PC-3 (cell line): ENCODE measurements at regions not wholly inside any gene's neighbourhood (a gene's known extent, or its start where the extent isn't known, plus 50 kb on each side); places are given as distances from the start of the nearest gene placed in this dataset.

ENCODE experiments used
- ATAC-seq: fragments of 200-7000 bp; cut with Tn5 transposase; 2 replicates; pipeline ENCODE4 v1.9.1; 2020; ENCODE audit warnings: mild to moderate bottlenecking, moderate library complexity
- BruUV-seq: library from RNA; stranded (reverse); fragments of 400-500 nt; replicated peaks from 2 replicates; lab custom pipeline; 2021; lab: Mats Ljungman, UMichigan
- CTCF ChIA-PET: fragments of 300-600 bp; sonication (Branson Sonifier 250); formaldehyde crosslinking; loops from one replicate; lab custom pipeline; 2022; ENCODE audit warnings: antibody characterized with exemption; lab: Charles Lee
- POLR2A ChIA-PET: fragments of 300-600 bp; sonication (Branson Sonifier 250); formaldehyde crosslinking; loops from one replicate; lab custom pipeline; 2022; ENCODE audit warnings: antibody characterized with exemption; ENCODE audit not compliant: unreplicated experiment; lab: Charles Lee
- DNase-seq: peaks from one replicate; pipeline ENCODE4 v3.0.0-alpha.2; 2015
- H2AFZ ChIP-seq: fragments of 300-600 bp; sonication (generic); 2 replicates; pipeline ENCODE4 v1.6.0; 2016; ENCODE audit warnings: antibody characterized with exemption, low read length
- H3F3A ChIP-seq: fragments of 300-600 bp; sonication (generic); one replicate; pipeline ENCODE4 v1.6.0; 2017; ENCODE audit warnings: antibody characterized with exemption, low read length, control low read depth, mild to moderate bottlenecking; ENCODE audit not compliant: unreplicated experiment
- H3K27ac ChIP-seq: fragments of 300-600 bp; sonication (generic); 2 replicates; pipeline ENCODE4 v1.5.1; 2016; ENCODE audit warnings: mild to moderate bottlenecking, low read length
- H3K27me3 ChIP-seq: fragments of 300-600 bp; sonication (generic); 2 replicates; pipeline ENCODE4 v1.6.1; 2016; ENCODE audit warnings: low read length, mixed read lengths
- H3K36me3 ChIP-seq: fragments of 300-600 bp; sonication (generic); 2 replicates; pipeline ENCODE4 v1.6.1; 2016; ENCODE audit warnings: low read depth, mixed run types, low read length, mixed read lengths
- H3K4me1 ChIP-seq: fragments of 300-600 bp; sonication (generic); 2 replicates; pipeline ENCODE4 v1.5.1; 2016; ENCODE audit warnings: low read length; ENCODE audit not compliant: insufficient read depth
- H3K4me2 ChIP-seq: fragments of 300-600 bp; sonication (generic); 2 replicates; pipeline ENCODE4 v1.6.0; 2016; ENCODE audit warnings: low read length
- H3K4me3 ChIP-seq: fragments of 300-600 bp; sonication (generic); 2 replicates; pipeline ENCODE4 v1.5.1; 2016; ENCODE audit warnings: mild to moderate bottlenecking, low read length, mixed read lengths
- H3K79me2 ChIP-seq: fragments of 300-600 bp; sonication (generic); 2 replicates; pipeline ENCODE4 v1.6.1; 2017; ENCODE audit warnings: low read length, mixed read lengths
- H3K9ac ChIP-seq: fragments of 300-600 bp; sonication (generic); 2 replicates; pipeline ENCODE4 v1.6.0; 2016; ENCODE audit warnings: mild to moderate bottlenecking, low read length
- H3K9me2 ChIP-seq: fragments of 300-600 bp; sonication (generic); replicated peaks from 2 replicates; pipeline ENCODE4 v1.6.1; 2016; ENCODE audit warnings: mixed run types, low read length, mixed read lengths
- H3K9me3 ChIP-seq: fragments of 300-600 bp; sonication (generic); 2 replicates; pipeline ENCODE4 v1.6.1; 2016; ENCODE audit warnings: low read length, mixed read lengths
- H4K20me1 ChIP-seq: fragments of 300-600 bp; sonication (generic); 2 replicates; pipeline ENCODE4 v1.6.1; 2016; ENCODE audit warnings: low read length, mixed read lengths
- EZH2 ChIP-seq: fragments of 300-600 bp; sonication (generic); IDR thresholded peaks from one replicate; pipeline ENCODE4 v1.6.1; 2017; ENCODE audit warnings: antibody characterized with exemption, mild to moderate bottlenecking, low read length; ENCODE audit not compliant: unreplicated experiment
- EZH2phosphoT487 ChIP-seq: fragments of 300-600 bp; sonication (generic); IDR thresholded peaks from 2 replicates; pipeline ENCODE4 v1.6.1; 2018; ENCODE audit warnings: mild to moderate bottlenecking, antibody characterized with exemption, low read length, borderline replicate concordance
- intact Hi-C: fragments of 100-400 bp; cut with micrococcal nuclease; formaldehyde crosslinking; loops from 2 replicates; pipeline ENCODE4 v1.9.0; 2023
- TF ChIP-seq, protein P1 (sequence below): fragments of 300-600 bp; sonication (generic); conservative IDR thresholded peaks from 2 replicates; pipeline ENCODE4 v1.5.1; 2017; ENCODE audit warnings: antibody characterized with exemption, low read depth, mild to moderate bottlenecking, low read length

- Histone ChIP-seq H4K20me1 (no peaks in the 10 kb centered on the region), H3K27me3 (no peaks in the 10 kb centered on the region), H3F3A (no peaks in the 10 kb centered on the region), H3K27ac (no peak overlapping the region), H3K9ac (no peak overlapping the region), H2AFZ (no peak overlapping the region), H3K9me2 (no peaks in the 10 kb centered on the region), H3K9me3 (no peaks in the 10 kb centered on the region), H3K4me2 (no peak overlapping the region), H3K4me1 (no peaks in the 10 kb centered on the region), H3K36me3 (no peaks in the 10 kb centered on the region), H3K4me3 (no peak overlapping the region), H3K79me2 (no peaks in the 10 kb centered on the region)
- no peak for TF ChIP-seq EZH2phosphoT487
- no peak for TF ChIP-seq EZH2
- TF ChIP-seq, protein P1, sequence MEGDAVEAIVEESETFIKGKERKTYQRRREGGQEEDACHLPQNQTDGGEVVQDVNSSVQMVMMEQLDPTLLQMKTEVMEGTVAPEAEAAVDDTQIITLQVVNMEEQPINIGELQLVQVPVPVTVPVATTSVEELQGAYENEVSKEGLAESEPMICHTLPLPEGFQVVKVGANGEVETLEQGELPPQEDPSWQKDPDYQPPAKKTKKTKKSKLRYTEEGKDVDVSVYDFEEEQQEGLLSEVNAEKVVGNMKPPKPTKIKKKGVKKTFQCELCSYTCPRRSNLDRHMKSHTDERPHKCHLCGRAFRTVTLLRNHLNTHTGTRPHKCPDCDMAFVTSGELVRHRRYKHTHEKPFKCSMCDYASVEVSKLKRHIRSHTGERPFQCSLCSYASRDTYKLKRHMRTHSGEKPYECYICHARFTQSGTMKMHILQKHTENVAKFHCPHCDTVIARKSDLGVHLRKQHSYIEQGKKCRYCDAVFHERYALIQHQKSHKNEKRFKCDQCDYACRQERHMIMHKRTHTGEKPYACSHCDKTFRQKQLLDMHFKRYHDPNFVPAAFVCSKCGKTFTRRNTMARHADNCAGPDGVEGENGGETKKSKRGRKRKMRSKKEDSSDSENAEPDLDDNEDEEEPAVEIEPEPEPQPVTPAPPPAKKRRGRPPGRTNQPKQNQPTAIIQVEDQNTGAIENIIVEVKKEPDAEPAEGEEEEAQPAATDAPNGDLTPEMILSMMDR = no peak
- intact Hi-C loops = no loop called here
- ChIA-PET CTCF (no interaction called here), POLR2A (no interaction called here)
- ATAC-seq (no peak), DNase-seq (no peak)
- no TSS peak for BruUV-seq
Measured at GRCh38 chr3:64848822-64849221, 161.0 kb upstream of the ADAMTS9 start.

DNA sequence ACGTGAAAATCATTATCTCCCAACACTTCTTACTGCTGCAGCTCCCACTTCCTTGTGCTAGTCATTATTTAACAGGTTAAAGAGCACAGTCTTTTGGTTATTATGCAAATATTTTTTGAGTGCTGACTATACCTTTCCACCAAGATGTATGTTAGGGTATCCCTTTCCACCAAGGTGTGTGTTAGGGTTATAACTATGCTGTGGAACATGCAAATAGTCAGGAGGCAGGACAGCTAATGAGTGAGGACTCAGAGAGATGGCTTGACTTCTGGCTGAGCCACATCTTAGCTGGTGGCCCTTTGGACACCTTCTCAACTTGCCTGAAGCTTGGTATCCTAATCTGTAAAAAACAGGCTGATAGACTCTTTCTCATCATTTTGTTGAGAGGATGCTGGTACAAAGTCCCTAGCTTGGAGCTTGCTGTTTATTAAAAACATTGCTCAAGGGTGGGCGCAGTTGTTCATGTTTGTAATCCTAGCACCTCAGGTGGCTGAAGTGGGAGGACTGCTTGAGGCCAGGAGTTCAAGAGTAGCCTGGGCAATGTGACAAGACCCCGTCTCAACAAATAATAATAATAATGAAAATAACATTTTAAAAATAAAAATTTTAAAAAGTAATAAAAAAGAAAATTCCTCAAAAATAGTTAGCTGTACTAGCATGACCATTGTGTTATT, 160.5 kb upstream of the ADAMTS9 start:
- ATAC-seq (no peak), DNase-seq (no peak)
- POLR2A ChIA-PET = no interaction called here
- Histone ChIP-seq H3K27me3 (no peaks in the 10 kb centered on the region), H3F3A (no peaks in the 10 kb centered on the region), H3K4me2 (no peak overlapping the region), H3K79me2 (no peaks in the 10 kb centered on the region), H2AFZ (no peak overlapping the region), H3K9me3 (no peaks in the 10 kb centered on the region), H3K9me2 (no peaks in the 10 kb centered on the region), H3K27ac (no peak overlapping the region), H4K20me1 (no peaks in the 10 kb centered on the region), H3K4me1 (no peaks in the 10 kb centered on the region), H3K9ac (no peak overlapping the region), H3K36me3 (no peaks in the 10 kb centered on the region), H3K4me3 (no peak overlapping the region)
- intact Hi-C loops = no loop called here
- BruUV-seq = no TSS peak
- TF ChIP-seq EZH2 (no peak), EZH2phosphoT487 (no peak)
- TF ChIP-seq, protein P1 = no peak
- CTCF ChIA-PET = no interaction called here

GRCh38 chr3:64844558-64844957, 156.8 kb upstream of the ADAMTS9 start:
- Histone ChIP-seq H3K9ac (no peak overlapping the region), H3K27me3 (no peaks in the 10 kb centered on the region), H3K27ac (no peak overlapping the region), H3F3A (no peaks in the 10 kb centered on the region), H2AFZ (no peak overlapping the region), H3K9me3 (no peaks in the 10 kb centered on the region), H3K4me3 (no peak overlapping the region), H3K4me2 (no peak overlapping the region), H3K9me2 (no peaks in the 10 kb centered on the region), H4K20me1 (no peaks in the 10 kb centered on the region), H3K79me2 (no peaks in the 10 kb centered on the region), H3K36me3 (no peaks in the 10 kb centered on the region), H3K4me1 (no peaks in the 10 kb centered on the region)
- intact Hi-C loops = no loop called here
- POLR2A ChIA-PET = no interaction called here
- TF ChIP-seq EZH2phosphoT487 (no peak), EZH2 (no peak)
- TF ChIP-seq, protein P1 = no peak
- ATAC-seq (no peak), DNase-seq (no peak)
- CTCF ChIA-PET = no interaction called here
- no TSS peak for BruUV-seq
